Activated T-cell treated with anti-CD3 and anti-CD28 coated beads for 24 hours (primary cell): ENCODE measurements at regions not wholly inside any gene's neighbourhood (a gene's known extent, or its start where the extent isn't known, plus 50 kb on each side); places are given as distances from the start of the nearest gene placed in this dataset.
"Not testable (repeated sequence)": the region's sequence is repeated elsewhere in the genome, so short reads cannot be mapped to it uniquely, and the experiment has no call there.

Experiments used
- DNase-seq: peaks from one replicate; pipeline ENCODE4 v3.0.0-alpha.2; 2020; ENCODE audit warnings: low read depth

DNA sequence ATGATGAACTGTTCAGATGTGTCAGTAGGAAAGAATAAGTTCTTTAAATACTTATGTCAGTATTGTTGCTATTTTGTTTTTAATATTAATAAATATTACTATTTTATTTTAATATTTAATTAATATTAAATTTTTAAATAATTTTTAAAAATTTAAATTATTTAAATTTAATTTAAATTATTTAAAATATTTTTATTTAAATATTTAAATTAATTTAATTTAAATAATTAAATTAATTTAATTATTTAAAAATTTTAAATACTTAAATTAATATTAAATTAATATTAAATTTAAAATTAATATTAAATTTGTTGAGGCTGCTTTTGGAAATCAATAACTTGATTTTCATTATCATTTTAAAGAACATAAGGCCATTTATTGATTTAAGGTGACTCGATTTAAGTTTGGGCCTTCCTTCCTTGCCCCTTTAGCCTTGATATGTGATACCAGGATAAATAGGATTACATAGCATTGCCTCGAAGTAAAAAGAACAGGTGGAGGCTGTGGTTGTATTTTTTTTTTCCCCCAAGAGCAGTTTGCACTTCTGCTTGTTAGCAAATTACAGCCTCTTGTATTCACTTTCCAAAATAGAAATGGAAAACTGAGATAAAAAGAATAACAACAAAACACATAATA is 915.2 kb downstream of the TTLL7 start:
- no peak for DNase-seq

DNA sequence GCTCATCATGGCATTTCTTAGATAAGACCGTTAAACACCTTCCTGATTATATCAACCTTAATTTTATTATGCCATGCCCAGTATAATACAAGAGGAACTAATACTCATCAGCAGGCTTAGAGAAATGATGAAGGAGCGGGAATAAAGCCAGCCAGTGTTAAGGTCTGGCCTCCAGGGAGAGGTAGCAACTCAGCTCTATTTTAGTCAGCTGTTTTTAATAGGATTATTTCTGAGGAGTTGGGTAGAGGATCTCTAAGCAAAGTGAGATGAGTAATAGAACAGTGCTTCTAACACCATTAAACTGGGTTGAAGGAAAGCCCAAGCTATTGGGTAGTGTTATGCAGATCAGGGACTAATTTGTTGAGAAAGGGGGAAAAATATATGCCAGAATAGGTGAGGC is 921.5 kb downstream of the TTLL7 start:
- no peak for DNase-seq

DNA sequence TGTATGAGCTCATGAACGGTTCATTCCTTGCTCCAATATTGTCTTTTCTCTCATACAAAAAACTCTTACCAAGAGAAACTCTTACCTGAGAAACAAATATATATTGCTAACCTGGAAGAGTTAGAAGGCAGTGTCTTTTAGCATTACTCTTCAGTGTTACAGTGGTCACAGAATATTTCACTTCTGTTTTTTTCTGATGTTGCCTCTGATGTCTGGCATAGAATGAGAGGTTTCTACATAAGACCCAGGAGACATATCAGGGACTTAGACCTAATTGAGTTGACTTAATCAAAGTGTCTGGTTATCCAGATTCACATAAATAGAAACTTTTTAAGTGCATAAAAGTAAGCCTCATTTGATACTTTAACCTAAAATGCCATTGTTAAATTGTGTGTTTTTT is 923.8 kb downstream of the TTLL7 start:
- DNase-seq: no peak

DNA sequence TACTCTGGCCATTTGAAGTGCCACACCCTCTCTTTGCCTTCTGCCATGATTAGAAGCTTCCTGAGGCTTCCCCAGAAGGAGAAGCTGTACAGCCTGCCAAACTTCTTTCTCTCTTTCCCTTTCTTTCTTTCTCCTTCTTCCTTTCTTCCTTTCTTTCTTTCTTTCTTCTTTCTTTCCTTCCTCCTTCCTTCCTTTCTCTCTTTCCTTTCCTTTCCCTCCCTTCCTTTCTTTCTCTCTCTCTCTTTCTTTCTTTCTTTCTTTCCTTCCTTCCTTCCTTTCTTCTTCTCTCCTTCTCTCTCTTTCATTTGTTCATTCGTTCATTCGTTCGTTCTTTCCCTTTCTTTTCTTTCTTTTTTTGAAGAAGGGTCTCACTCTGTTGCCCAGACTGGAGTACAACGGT is 931.0 kb downstream of the TTLL7 start:
- DNase-seq: no peak

DNA sequence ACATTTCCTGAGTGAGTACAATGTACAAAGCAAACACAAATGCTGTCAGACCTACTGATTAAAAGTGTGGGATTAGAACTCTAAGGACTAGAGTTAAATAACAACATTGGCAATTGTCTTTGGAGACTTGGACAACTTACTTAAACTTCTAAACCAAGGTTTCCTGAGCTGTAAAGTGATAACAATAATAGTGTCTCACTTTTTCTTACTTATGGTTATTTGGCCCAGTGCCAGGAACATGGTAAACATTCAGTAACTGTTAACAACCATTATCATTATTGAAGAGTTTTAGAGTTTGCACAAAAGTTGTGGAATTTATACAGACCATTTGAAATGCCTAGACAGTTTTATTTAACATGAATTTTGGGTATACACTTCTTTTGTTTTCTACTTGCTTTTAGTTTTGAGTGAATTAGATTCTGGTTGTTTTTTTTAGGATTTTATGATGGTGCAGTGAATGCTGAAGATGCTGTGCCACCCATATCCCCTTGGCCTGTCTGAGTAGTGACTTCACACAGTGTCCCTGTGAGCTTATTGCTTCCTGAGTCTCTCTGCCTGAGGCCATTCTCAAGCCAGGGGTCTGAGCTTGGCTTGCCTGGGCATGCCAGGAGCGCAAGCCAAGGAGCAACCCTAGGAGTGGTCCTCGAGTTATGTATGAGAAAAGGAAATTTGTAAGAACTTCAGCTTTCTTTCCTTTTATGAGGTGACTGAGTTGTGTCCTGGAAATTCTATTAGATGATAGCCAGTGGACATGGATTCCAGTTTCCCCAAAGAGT is 932.8 kb downstream of the TTLL7 start:
- no peak for DNase-seq

DNA sequence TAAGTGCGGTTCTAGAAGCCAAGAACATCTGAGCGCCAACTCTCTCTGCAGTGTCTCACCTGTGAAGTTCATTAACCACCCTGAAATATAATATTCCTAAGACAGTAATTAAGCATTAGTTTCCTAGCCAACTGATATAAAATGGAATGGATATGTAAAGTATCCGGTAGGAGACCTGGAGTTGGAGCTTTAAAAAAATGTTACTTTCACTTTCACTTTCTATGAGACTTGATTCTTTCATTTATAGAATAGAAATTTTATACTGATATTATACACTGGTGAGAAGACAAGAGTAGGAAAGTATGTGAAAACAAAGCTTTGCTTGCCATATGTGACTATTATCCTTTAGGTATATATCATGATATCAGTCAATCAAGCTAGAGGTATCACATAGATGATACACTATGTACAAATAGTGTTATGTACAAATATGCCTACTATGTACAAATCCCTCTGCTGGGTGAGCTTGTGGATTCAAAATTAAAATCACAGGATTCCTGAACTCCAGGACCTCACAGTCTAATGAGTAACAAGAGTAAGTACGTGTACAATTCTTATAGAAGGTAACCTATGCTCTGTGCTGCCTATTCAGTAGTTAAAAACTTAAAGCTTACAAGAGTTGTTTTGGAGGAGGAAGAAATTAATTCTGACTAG is 934.2 kb downstream of the TTLL7 start:
- no peak for DNase-seq

DNA sequence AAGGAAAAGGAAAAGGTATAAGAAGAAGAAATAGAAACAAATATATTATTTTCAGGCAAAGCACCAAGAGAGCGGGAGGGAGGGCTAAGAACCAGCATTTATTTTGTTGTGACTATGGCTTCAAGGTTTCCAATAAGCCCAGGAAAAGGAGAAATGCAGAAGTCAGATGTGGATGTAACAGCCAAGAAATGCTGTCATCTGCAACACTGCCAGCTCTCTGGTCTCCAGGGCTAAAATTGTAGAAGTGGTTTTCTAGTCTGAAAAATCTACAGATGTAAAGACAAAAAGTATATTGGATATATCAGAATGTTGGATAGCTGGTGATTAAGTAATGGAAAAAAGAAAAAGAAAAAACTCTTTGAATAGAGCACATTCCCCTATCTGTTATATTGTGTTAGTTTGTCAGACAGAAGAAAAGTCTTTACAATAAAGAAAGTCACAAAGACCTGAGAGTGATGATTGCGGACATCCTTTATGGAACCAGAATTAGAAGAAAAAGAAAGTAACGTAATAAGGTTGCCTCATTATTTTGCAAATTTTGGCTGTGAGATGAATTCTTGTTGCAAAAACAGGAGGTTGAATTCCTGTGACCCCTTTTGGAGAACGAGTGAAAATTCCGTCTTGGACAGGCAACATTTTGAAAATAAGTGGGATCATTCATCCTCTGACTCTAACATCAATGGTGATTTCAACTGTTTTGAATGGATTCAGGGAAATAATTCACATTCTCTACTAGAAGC is 938.1 kb downstream of the TTLL7 start:
- no peak for DNase-seq

DNA sequence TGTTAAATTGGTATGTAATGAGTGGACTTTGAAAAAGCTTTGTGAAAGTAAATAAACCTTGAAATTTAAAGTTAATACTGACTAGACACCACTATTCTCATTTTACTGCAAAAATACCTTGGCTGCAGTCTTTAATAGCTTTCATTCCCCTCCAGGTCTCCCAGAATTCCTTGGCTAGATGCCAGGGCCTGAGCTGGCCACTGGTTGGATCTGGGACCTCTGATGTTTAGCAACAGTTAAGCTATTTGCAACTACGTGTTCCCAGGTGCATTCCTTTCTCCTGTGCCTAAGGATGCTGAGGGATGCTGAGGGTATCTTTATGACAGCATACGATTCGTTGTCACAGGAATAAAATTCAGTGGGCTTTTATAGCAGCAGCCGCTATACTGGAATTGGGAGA is 938.7 kb downstream of the TTLL7 start:
- no peak for DNase-seq

DNA sequence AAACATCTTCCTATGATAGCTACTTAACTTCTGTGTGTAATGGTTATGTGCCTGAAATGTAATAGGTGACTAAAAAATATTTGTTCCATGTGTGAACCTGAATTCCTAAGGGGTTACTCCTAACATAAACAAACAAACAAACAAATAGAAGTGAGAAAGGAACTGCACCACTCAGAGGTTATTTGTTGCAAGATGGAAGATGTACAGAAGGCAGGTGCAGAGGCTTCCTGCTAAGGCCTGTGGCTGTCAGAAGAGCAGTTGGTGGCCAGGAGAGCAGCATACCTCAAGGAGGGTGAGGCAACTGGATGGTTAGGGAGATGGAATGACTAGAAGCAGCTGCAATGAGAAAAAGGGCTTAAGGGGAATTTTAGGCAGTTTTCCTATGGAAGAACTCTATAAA is 940.6 kb downstream of the TTLL7 start:
- DNase-seq: no peak

DNA sequence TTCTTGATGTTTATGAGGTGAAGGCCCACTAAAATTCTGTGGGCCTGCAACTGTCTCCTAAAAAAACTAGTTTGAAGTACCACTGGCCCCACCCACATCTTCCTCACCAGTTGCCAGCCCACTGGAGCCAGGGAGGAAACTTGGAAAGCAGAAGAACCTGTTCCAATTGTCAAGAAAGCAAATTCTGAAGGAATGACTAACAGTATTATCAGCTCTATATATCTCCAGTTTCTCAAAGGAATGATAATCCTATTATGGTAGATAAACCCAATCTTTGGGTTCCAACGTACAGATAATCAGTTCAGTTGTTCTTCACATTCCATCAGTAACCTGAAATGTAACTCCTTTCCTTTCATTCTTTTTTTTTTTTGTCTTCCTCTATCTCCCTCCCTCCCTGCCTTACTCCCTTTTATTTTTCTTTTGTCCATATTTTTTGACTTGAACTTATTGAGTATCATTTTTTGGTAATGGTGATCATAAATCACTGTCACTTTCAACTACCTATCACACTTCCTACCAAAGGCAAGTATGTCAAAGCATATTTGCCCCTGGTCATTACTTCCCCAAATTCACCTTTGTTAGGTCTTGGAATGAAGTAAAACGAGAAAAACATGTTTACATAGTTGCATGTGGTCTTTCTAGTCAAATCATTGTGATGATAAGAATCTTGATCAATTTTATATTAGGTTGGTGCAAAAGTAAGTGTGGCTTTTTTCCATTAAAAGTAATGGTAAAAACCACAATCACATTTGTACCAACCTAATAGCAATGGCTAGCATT is 943.4 kb downstream of the TTLL7 start:
- no peak for DNase-seq

DNA sequence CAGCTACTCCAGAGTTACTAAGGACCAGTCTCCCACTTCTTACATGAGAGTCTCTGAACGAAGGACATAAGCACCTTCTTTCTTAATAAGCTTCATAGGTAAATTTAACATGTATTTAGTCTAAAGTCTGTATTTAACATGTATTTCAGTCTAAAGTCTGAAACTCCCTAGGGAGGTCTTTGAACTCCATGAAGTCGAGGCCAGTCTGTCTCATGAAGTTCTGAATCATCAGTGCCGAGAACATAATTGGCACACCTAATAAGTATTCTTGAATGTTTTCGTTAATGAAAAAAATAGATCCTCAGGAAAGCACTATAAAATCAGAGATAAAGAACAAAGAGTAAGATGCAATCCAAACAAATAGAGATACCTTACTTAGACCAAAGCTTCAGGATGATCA is 945.5 kb downstream of the TTLL7 start:
- no peak for DNase-seq

DNA sequence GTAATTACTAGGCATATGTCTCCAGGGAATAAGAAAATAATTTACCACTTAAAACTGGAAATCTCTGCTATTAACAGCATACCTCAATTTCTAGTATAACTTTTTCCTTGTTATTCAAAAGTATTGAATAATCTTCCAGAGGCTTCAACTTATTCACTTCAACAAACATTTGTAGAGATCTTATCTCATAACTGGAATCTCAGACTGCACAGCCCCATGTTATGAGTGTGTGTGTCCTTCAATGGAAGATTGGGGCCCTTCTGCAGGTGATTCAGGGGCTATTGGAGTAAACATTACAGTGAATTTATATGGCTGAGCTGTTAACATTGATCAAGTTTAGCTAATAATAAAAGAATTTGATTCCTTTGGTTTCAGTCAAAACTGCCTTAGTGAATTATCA is 946.1 kb downstream of the TTLL7 start:
- DNase-seq: no peak

DNA sequence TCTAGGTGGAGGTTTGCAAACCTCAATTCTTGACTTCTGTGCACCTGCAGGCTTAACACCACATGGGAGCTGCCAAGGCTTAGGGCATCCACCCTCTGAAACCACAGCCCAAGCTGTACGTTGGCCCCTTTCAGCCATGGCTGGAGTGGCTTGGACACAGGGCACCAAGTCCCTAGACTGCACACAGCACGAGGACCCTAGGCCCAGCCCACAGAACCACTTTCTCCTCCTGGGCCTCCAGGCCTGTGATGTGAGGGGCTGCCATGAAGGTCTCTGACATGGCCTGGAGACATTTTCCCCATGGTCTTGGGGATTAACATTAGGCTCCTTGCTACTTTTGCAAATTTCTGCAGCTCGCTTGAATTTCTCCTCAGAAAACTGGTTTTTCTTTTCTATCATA is 947.9 kb downstream of the TTLL7 start:
- DNase-seq: not testable (repeated sequence)

DNA sequence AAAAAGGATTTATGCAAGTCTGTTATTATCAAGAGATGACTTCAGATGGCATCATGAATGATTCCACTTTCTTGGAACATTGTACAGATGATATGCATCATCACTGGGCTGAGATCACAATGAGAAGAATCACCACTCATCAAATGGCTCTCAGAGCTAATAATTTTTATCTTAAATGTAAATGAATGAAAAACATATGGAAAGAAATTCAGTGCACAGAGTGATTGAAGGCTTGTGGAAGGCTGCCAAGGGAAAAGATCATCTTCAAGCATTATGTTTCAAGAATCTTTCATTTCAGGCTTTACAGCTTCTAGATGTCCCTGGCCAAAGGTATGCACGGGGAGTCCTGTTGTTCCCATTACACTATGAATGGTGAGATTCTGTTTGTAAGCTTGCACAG is 955.7 kb downstream of the TTLL7 start:
- DNase-seq: no peak

DNA sequence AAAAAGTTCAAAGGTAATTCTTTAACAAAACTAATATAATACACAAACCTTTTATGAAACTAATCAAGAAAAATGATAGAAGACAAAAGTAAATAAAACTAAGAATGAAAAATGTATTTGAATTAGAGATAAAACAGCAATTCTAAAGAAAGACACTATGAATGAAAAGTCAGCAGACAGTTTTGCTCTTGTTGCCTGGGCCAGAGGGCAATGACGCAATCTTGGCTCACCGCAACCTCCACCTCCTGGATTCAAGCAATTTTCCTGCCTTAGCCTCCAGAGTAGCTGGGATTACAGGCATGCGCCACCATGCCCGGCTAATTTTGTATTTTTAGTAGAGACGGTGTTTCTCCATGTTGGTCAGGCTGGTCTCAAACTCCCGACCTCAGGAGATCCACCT is 959.8 kb downstream of the TTLL7 start:
- DNase-seq: not testable (repeated sequence)

DNA sequence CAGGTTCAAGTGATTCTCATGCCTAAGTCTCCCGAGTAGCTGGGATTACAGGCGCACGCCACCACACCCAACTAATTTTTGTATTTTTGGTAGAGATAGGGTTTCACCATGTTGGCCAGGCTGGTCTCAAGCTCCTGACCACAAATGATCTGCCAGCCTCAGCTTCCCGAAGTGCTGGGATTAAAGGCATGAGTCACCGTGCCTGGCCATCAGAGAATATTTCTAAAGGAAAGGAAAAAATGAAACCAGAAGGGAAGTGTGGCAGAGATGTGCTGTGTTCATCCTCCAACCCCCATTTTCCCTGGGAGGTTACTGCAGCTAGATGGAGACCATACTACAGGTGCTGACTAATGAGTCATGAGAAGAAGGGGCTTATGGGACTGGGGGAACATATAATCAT is 964.1 kb downstream of the TTLL7 start:
- DNase-seq: no peak

DNA sequence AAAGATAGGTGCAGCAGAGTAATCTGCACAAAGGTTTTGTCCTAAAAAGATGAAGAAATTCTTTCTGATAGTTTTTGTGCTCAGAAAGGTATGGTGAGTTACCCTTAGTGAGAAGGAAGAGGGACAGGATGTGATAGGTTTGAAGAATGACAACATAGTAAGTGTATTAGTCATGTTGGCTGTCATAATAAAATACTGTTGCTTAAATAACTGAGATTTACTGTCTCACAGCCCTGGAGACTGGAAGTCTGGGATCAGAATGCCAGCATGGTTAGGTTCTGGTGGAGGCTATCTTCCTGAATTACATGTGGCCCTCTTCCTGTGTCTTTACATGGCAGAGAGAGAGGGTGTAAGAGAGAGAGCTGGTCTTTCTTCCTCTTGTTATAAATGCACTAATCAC is 965.2 kb downstream of the TTLL7 start:
- no peak for DNase-seq

DNA sequence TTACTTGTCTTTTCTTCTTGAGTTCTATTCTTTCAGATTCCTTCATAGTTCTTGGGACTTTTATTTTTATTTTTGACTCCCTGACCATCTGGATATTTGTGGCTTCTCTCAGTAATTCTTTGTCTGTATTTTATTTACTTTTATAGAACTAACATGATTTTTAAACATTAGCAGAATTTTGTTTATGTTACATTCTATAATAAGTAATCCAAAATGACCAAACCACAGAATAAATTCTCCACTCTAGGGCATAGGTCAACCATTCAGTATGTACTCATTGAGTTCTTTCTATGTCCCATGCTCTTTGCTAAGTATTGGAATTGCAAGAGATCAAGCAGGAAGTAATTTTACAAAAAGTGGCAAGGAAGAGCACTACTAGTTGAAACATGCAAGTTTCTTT is 969.0 kb downstream of the TTLL7 start:
- no peak for DNase-seq

DNA sequence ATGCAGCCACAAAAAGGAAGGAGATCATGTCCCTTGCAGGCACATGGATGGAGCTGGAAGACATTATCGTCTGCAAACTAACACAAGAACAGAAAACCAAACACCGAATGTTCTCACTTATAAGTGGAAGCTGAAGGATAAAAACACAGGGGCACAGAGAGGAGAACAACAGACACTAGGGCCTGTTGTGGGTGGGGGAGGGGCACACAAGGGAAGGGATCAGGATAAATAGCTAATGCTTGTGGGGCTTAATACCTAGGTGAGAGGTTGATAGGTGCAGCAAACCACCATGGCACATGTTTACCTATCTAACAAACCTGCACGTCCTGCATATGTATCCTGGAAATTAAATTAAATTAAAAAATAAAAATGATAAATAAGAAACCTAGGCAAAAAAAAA is 969.9 kb downstream of the TTLL7 start:
- DNase-seq: no peak

DNA sequence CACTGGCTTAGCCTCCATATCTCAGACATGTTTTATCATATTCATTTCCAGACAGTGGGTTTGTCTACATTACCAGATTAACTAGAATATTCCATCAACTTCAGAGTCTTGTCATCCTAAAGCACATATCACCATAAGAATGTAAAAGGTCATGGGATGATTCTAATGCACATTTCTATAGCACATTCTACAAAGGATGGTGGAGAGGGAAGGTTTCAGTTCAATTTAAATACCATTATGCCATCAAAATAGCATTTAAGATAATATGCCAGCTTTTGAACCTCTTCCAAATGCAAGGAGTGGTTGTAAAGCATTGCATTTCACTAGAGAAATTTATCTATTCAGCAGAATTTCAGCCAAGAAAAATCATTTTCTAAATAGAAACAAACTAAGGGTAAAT is 970.5 kb downstream of the TTLL7 start:
- no peak for DNase-seq

DNA sequence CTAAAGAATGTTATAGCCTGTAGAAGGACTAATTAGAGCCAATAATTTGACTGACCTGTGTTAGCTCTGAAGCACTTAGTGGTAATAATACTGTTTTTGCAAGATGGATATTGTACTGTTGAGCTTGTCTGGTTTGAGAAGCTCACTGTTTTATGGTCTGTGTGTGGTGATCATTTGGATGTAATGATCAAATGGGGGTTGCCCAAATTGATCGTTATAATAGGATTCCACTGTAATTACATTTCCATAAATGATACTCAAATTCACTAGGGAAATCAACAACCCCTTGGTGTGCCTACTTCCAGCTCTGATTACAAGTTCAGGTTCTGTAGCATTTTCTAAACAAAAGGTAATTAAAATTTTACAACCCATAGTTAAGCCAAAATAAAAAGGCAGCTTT is 971.4 kb downstream of the TTLL7 start:
- no peak for DNase-seq

DNA sequence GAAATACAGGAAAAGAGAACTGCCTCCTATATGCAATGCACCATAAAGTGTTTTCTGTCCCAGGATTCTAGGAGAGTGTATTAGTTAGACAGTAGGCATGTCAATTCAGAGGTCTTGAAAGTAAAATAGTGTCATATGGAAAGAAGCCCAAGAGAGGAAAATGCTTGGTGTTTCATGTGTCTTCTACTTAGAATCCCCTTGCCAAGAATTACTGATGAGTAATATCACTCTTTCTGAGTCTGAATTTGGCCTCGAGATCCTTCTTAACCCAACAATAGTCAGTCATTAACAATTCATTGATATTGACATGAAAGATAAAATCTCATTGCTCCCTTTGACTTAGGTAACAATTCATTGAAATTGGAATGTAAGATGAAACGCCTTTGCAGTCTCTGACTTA is 972.2 kb downstream of the TTLL7 start:
- DNase-seq: no peak
